HCT116 (cell line): ENCODE measurements at regions not wholly inside any gene's neighbourhood (a gene's known extent, or its start where the extent isn't known, plus 50 kb on each side); places are given as distances from the start of the nearest gene placed in this dataset.

Experiments
- ATAC-seq: fragments of 200-7000 bp; cut with Tn5 transposase; 2 replicates; pipeline ENCODE4 v1.9.1; 2020; ENCODE audit warnings: mild to moderate bottlenecking, moderate library complexity
- BruUV-seq: library from RNA; stranded (reverse); fragments of 400-500 nt; replicated peaks from 2 replicates; lab custom pipeline; 2021; lab: Mats Ljungman, UMichigan
- CTCF ChIA-PET: fragments of 300-600 bp; sonication (Branson Sonifier 250); formaldehyde crosslinking; loops from one replicate; lab custom pipeline; 2021; ENCODE audit warnings: antibody characterized with exemption; lab: Charles Lee
- POLR2A ChIA-PET: fragments of 300-600, 350-600 bp; sonication (Branson Sonifier 250); formaldehyde crosslinking; loops from one replicate; lab custom pipeline; 2021; ENCODE audit warnings: antibody characterized with exemption; lab: Charles Lee
- RAD21 ChIA-PET, 2 experiments: fragments of 300-600 bp; sonication (Branson Sonifier 250); formaldehyde crosslinking; loops; one replicate each; lab custom pipeline; 2023; ENCODE audit warnings: low total read pairs in 2 of 2; ENCODE audit not compliant: uncharacterized antibody in 2 of 2, unreplicated experiment in 2 of 2, low non-redundant PET in 1 of 2; lab: Charles Lee
- DNase-seq: peaks from one replicate; pipeline ENCODE4 v3.0.0-alpha.2; 2010; ENCODE audit warnings: low read depth, low spot score
- H2AFZ ChIP-seq: fragments of 200-600 bp; shearing (Covaris generic), sonication (generic); 2 replicates; pipeline ENCODE4 v1.6.1; 2017; ENCODE audit warnings: low read depth, mixed run types, mixed read lengths, antibody characterized with exemption, low read length; ENCODE audit not compliant: poor library complexity, severe bottlenecking
- H3K27ac ChIP-seq: 2 replicates; pipeline ENCODE4 v1.5.1; 2012; ENCODE audit warnings: low read depth, low read length
- H3K27me3 ChIP-seq: fragments of 200-600 bp; sonication (generic); 2 replicates; pipeline ENCODE4 v1.6.1; 2016; ENCODE audit warnings: mixed run types, low read length, mixed read lengths; ENCODE audit not compliant: insufficient read depth
- H3K36me3 ChIP-seq, 2 experiments: fragments of 200-500 bp in 1 of 2; fragments of 200-600 bp in 1 of 2; sonication (Bioruptor generic) in 1 of 2; sonication (generic) in 1 of 2; 2 replicates each; pipeline versions ENCODE4 v1.5.1 to v1.6.1; 2014 to 2016; ENCODE audit warnings: low read length in 2 of 2, inconsistent platforms in 1 of 2, mixed read lengths in 1 of 2, mixed run types in 1 of 2; ENCODE audit not compliant: insufficient read depth in 2 of 2, control insufficient read depth in 1 of 2
- H3K4me1 ChIP-seq, 2 experiments: fragments of 200-600 bp in 1 of 2; sonication (generic) in 1 of 2; 2 replicates each; pipeline versions ENCODE4 v1.5.1 to v1.6.1; 2012 to 2017; ENCODE audit warnings: low read length in 2 of 2, inconsistent platforms in 1 of 2, mild to moderate bottlenecking in 1 of 2, mixed read lengths in 1 of 2, mixed run types in 1 of 2, moderate library complexity in 1 of 2; ENCODE audit not compliant: insufficient read depth in 2 of 2, control insufficient read depth in 1 of 2
- H3K4me2 ChIP-seq: fragments of 200-600 bp; sonication (generic); 2 replicates; pipeline ENCODE4 v1.6.1; 2017; ENCODE audit warnings: mixed run types, low read length, mixed read lengths
- H3K4me3 ChIP-seq, 2 experiments: fragments of 200-600 bp in 1 of 2; sonication (generic) in 1 of 2; replicated peaks in 1 of 2; 2 replicates each; pipeline ENCODE4 v1.5.1; 2011 to 2016; ENCODE audit warnings: low read length in 2 of 2, control low read depth in 1 of 2, low read depth in 1 of 2, mild to moderate bottlenecking in 1 of 2, mixed read lengths in 1 of 2, mixed run types in 1 of 2
- H3K79me2 ChIP-seq: fragments of 200-600 bp; sonication (generic); 2 replicates; pipeline ENCODE4 v1.6.1; 2017; ENCODE audit warnings: mild to moderate bottlenecking, mixed run types, low read length, moderate library complexity, mixed read lengths; ENCODE audit not compliant: insufficient read depth
- H3K9ac ChIP-seq: fragments of 200-600 bp; sonication (generic); 2 replicates; pipeline ENCODE4 v1.6.1; 2016; ENCODE audit warnings: low read length, mixed read lengths
- H3K9me2 ChIP-seq: fragments of 200-600 bp; sonication (generic), shearing (Covaris generic); 2 replicates; pipeline ENCODE4 v1.6.1; 2017; ENCODE audit warnings: mixed run types, mild to moderate bottlenecking, moderate library complexity; ENCODE audit not compliant: insufficient read depth
- H3K9me3 ChIP-seq, 2 experiments: fragments of 200-500 bp in 1 of 2; fragments of 200-600 bp in 1 of 2; sonication (Bioruptor generic) in 1 of 2; sonication (generic) in 1 of 2; 2 replicates each; pipeline ENCODE4 v1.6.1; 2014 to 2017; ENCODE audit warnings: low read length in 2 of 2, mixed read lengths in 2 of 2, inconsistent platforms in 1 of 2, low read depth in 1 of 2, mild to moderate bottlenecking in 1 of 2, mixed run types in 1 of 2, moderate library complexity in 1 of 2; ENCODE audit not compliant: control insufficient read depth in 1 of 2, insufficient read depth in 1 of 2
- H4K20me1 ChIP-seq: fragments of 200-600 bp; sonication (generic), shearing (Covaris generic); 2 replicates; pipeline ENCODE4 v1.6.1; 2017; ENCODE audit warnings: mixed run types, mild to moderate bottlenecking, moderate library complexity; ENCODE audit not compliant: insufficient read depth
- ATF3 ChIP-seq: IDR thresholded peaks from 2 replicates; pipeline ENCODE4 v1.6.1; 2012
- CBX3 ChIP-seq: IDR thresholded peaks from 2 replicates; pipeline ENCODE4 v1.6.1; 2012; ENCODE audit warnings: low read depth
- CEBPB ChIP-seq: IDR thresholded peaks from 2 replicates; pipeline ENCODE4 v1.6.1; 2012; ENCODE audit warnings: low read depth
- CTCF ChIP-seq, 3 experiments: fragments of 200-600 bp in 1 of 3; sonication (generic) in 1 of 3; IDR thresholded peaks in 2 of 3; conservative IDR thresholded peaks in 1 of 3; 2 replicates each; pipeline ENCODE4 v1.5.1; 2012 to 2017; ENCODE audit warnings: low read depth in 2 of 3, low read length in 2 of 3, antibody characterized with exemption in 1 of 3, borderline replicate concordance in 1 of 3, control low read depth in 1 of 3, mild to moderate bottlenecking in 1 of 3, mixed read lengths in 1 of 3, mixed run types in 1 of 3, moderate library complexity in 1 of 3; ENCODE audit not compliant: insufficient read depth in 1 of 3
- EGR1 ChIP-seq: IDR thresholded peaks from 2 replicates; pipeline ENCODE4 v1.6.1; 2012; ENCODE audit warnings: low read depth
- ELF1 ChIP-seq: IDR thresholded peaks from 2 replicates; pipeline ENCODE4 v1.6.1; 2012; ENCODE audit warnings: low read depth, borderline replicate concordance
- EZH2 ChIP-seq: fragments of 200-600 bp; sonication (generic); IDR thresholded peaks from 2 replicates; pipeline ENCODE4 v1.6.1; 2017; ENCODE audit warnings: antibody characterized with exemption, mixed run types
- EZH2phosphoT487 ChIP-seq: fragments of 200-600 bp; IDR thresholded peaks from 2 replicates; pipeline ENCODE4 v1.6.1; 2018; ENCODE audit warnings: antibody characterized with exemption, borderline replicate concordance
- FOSL1 ChIP-seq: IDR thresholded peaks from 2 replicates; pipeline ENCODE4 v1.6.1; 2012; ENCODE audit warnings: low read depth
- JUND ChIP-seq: IDR thresholded peaks from 2 replicates; pipeline ENCODE4 v1.6.1; 2012
- MAX ChIP-seq: IDR thresholded peaks from 2 replicates; pipeline ENCODE4 v1.6.1; 2012
- POLR2A ChIP-seq: IDR thresholded peaks from 2 replicates; pipeline ENCODE4 v1.7.0; 2011; ENCODE audit warnings: borderline replicate concordance; ENCODE audit not compliant: insufficient read depth, insufficient read length; ENCODE audit errors: extremely low read depth
- POLR2AphosphoS5 ChIP-seq: IDR thresholded peaks from 2 replicates; pipeline ENCODE4 v1.6.1; 2011; ENCODE audit warnings: mild to moderate bottlenecking, low read depth, low read length, moderate library complexity
- SIN3A ChIP-seq: IDR thresholded peaks from 2 replicates; pipeline ENCODE4 v1.6.1; 2012; ENCODE audit warnings: low read depth
- SP1 ChIP-seq: IDR thresholded peaks from 2 replicates; pipeline ENCODE4 v1.6.1; 2012; ENCODE audit warnings: low read depth
- SRF ChIP-seq: IDR thresholded peaks from 2 replicates; pipeline ENCODE4 v1.6.1; 2012; ENCODE audit warnings: low read depth
- TCF7L2 ChIP-seq: IDR thresholded peaks from 2 replicates; pipeline ENCODE4 v1.7.0; 2011; ENCODE audit warnings: borderline replicate concordance, inconsistent platforms; ENCODE audit not compliant: insufficient read depth, insufficient read length; ENCODE audit errors: extremely low read depth
- YY1 ChIP-seq: IDR thresholded peaks from 2 replicates; pipeline ENCODE4 v1.6.1; 2011; ENCODE audit warnings: low read length, low read depth, moderate library complexity, mild to moderate bottlenecking; ENCODE audit not compliant: insufficient replicate concordance; ENCODE audit errors: extremely low read depth
- ZBTB33 ChIP-seq: IDR thresholded peaks from 2 replicates; pipeline ENCODE4 v1.6.1; 2011; ENCODE audit warnings: mild to moderate bottlenecking, low read length, moderate library complexity; ENCODE audit not compliant: insufficient replicate concordance; ENCODE audit errors: extremely low read depth
- ZNF274 ChIP-seq: fragments of 200-500 bp; sonication (Bioruptor generic); IDR thresholded peaks from 2 replicates; pipeline ENCODE4 v1.6.1; 2014; ENCODE audit warnings: mild to moderate bottlenecking, low read depth, low read length, inconsistent platforms
- intact Hi-C: fragments of 100-400 bp; cut with micrococcal nuclease; formaldehyde crosslinking; loops from 2 replicates; pipeline ENCODE4 v1.10.0; 2022

- Histone ChIP-seq H3K4me3 (no peak overlapping the region), H3K27me3 (no peaks in the 10 kb centered on the region), H3K9me2 (no peaks in the 10 kb centered on the region)
- RAD21 ChIA-PET, result no interaction called here
- TF ChIP-seq TCF7L2, result no peak
- TF ChIP-seq YY1, result no peak
- no peak for TF ChIP-seq CBX3
- TF ChIP-seq MAX, result no peak
- TF ChIP-seq SP1, result no peak
- TF ChIP-seq SRF, result no peak
- TF ChIP-seq SIN3A, result no peak
- no peak for TF ChIP-seq ELF1
- TF ChIP-seq, all 23 proteins: peak for 0
- no peak for DNase-seq
- Histone ChIP-seq H3K4me2 (no peak overlapping the region), H3K4me1 (no peaks in the 10 kb centered on the region), H4K20me1 (no peaks in the 10 kb centered on the region), H2AFZ (no peak overlapping the region), H3K79me2 (no peaks in the 10 kb centered on the region), H3K27ac (no peak overlapping the region), H3K9ac (no peak overlapping the region), H3K9me3 (0 out of 4 replicates have a peak, but pooled peaks cover 0 to 4% of the 10 kb centered on the region in 2 experiments), H3K36me3 (no peaks in the 10 kb centered on the region)
- POLR2A ChIA-PET, result no interaction called here
- no TSS peak for BruUV-seq
- intact Hi-C loops, result no loop called here
- no peak for ATAC-seq
- CTCF ChIA-PET, result no interaction called here
Measured at GRCh38 chr18:28820353-28820752, 643.4 kb upstream of the CDH2 start.

- DNase-seq (no peak), ATAC-seq (no peak)
- no peaks in the 10 kb centered on the region for H3K27me3 ChIP-seq
- no peaks in the 10 kb centered on the region for H3K4me1 ChIP-seq
- no TSS peak for BruUV-seq
- no peak overlapping the region for H3K9ac ChIP-seq
- RAD21 ChIA-PET, result no interaction called here
- peaks cover 0 to 4% of the 10 kb centered on the region in 2 experiments; a peak in 1 of 4 replicates for H3K9me3 ChIP-seq
- POLR2A ChIA-PET, result no interaction called here
- H4K20me1 ChIP-seq, result no peaks in the 10 kb centered on the region
- intact Hi-C loops, result no loop called here
- no peak overlapping the region for H2AFZ ChIP-seq
- H3K4me3 ChIP-seq, result no peak overlapping the region
- no peaks in the 10 kb centered on the region for H3K9me2 ChIP-seq
- CTCF ChIA-PET, result no interaction called here
- H3K4me2 ChIP-seq, result no peak overlapping the region
- no peaks in the 10 kb centered on the region for H3K36me3 ChIP-seq
- H3K79me2 ChIP-seq, result no peaks in the 10 kb centered on the region
- H3K27ac ChIP-seq, result no peak overlapping the region
- TF ChIP-seq ZBTB33 (no peak), SP1 (no peak), POLR2AphosphoS5 (no peak), EGR1 (no peak), JUND (no peak), ATF3 (no peak), ZNF274 (no peak), CEBPB (no peak), POLR2A (no peak), ELF1 (no peak), EZH2phosphoT487 (no peak), EZH2 (no peak), CTCF (IDR thresholded peaks at IDR 0.05 in 2 of 3, conservative IDR thresholded peaks at IDR 0.05 in 1 of 3; ENCODE audit: borderline replicate concordance in 1 of 3, insufficient read depth in 1 of 3, low read depth in 2 of 3, low read length in 2 of 3) (no peak), FOSL1 (no peak), SRF (no peak)
Measured at GRCh38 chr18:28816155-28816554, 639.2 kb upstream of the CDH2 start.
